ENCODE measurements at regions not wholly inside any gene's neighbourhood (a gene's known extent, or its start where the extent isn't known, plus 50 kb on each side); places are given as distances from the start of the nearest gene placed in this dataset.

- Histone ChIP-seq H3K9me3 (no peaks in the 10 kb centered on the region), H3K4me3 (no peak overlapping the region), H3K27ac (no peak overlapping the region), H3K4me1 (no peaks in the 10 kb centered on the region), H3K36me3 (no peaks in the 10 kb centered on the region), H3K27me3 (no peaks in the 10 kb centered on the region)
- TF ChIP-seq, protein P1, sequence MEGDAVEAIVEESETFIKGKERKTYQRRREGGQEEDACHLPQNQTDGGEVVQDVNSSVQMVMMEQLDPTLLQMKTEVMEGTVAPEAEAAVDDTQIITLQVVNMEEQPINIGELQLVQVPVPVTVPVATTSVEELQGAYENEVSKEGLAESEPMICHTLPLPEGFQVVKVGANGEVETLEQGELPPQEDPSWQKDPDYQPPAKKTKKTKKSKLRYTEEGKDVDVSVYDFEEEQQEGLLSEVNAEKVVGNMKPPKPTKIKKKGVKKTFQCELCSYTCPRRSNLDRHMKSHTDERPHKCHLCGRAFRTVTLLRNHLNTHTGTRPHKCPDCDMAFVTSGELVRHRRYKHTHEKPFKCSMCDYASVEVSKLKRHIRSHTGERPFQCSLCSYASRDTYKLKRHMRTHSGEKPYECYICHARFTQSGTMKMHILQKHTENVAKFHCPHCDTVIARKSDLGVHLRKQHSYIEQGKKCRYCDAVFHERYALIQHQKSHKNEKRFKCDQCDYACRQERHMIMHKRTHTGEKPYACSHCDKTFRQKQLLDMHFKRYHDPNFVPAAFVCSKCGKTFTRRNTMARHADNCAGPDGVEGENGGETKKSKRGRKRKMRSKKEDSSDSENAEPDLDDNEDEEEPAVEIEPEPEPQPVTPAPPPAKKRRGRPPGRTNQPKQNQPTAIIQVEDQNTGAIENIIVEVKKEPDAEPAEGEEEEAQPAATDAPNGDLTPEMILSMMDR (IDR thresholded peaks at IDR 0.05): no peak
- TF ChIP-seq POLR2A (IDR thresholded peaks at IDR 0.05): no peak
- DNase-seq: no peak
Measured at GRCh38 chr16:50901062-50901461, 159.2 kb downstream of the CYLD start.

- no peak overlapping the region for H3K27ac ChIP-seq
- H3K4me1 ChIP-seq: no peaks in the 10 kb centered on the region
- no peaks in the 10 kb centered on the region for H3K9me3 ChIP-seq
- no peaks in the 10 kb centered on the region for H3K36me3 ChIP-seq
- no peak overlapping the region for H3K4me3 ChIP-seq
- no peaks in the 10 kb centered on the region for H3K27me3 ChIP-seq
- TF ChIP-seq, protein P1 (IDR thresholded peaks at IDR 0.05): no peak
- no peak for TF ChIP-seq POLR2A (IDR thresholded peaks at IDR 0.05)
- no peak for DNase-seq
Measured at GRCh38 chr16:50900391-50900942, 158.6 kb downstream of the CYLD start.

DNA sequence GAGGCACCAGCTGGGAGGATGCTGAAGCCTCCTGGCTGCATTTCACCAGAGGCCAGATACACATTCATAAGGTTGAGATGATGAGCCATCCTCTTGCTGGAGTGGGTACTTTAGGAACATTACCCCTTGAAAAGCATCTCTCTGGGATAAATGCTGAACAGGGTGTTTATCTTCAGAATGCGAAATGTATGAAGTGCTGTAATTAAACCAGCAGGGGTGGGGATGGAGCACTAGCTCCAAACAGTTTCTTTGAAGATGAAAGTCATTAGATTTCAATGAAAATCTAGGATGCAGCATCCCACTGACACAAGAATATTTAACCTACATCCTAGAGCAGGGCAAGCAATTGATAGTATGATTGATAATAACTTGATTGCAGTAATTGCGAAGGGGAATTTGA, 158.1 kb downstream of the CYLD start:
- no peak for TF ChIP-seq POLR2A (IDR thresholded peaks at IDR 0.05)
- TF ChIP-seq, protein P1 (IDR thresholded peaks at IDR 0.05): no peak
- Histone ChIP-seq H3K27ac (no peak overlapping the region), H3K36me3 (no peaks in the 10 kb centered on the region)

GRCh38 chr16:50889746-50890145, 147.9 kb downstream of the CYLD start:
- DNase-seq: no peak
- Histone ChIP-seq H3K27me3 (no peaks in the 10 kb centered on the region), H3K36me3 (no peaks in the 10 kb centered on the region), H3K9me3 (no peaks in the 10 kb centered on the region), H3K4me1 (no peaks in the 10 kb centered on the region), H3K4me3 (no peak overlapping the region), H3K27ac (no peak overlapping the region)
- no peak for TF ChIP-seq POLR2A (IDR thresholded peaks at IDR 0.05)
- TF ChIP-seq, protein P1 (IDR thresholded peaks at IDR 0.05): no peak

More for the DNA sequence above, 158.1 kb downstream of the CYLD start:
- Histone ChIP-seq H3K9me3 (no peaks in the 10 kb centered on the region), H3K27me3 (no peaks in the 10 kb centered on the region), H3K4me1 (no peaks in the 10 kb centered on the region), H3K4me3 (no peak overlapping the region)
- DNase-seq: no peak

DNA sequence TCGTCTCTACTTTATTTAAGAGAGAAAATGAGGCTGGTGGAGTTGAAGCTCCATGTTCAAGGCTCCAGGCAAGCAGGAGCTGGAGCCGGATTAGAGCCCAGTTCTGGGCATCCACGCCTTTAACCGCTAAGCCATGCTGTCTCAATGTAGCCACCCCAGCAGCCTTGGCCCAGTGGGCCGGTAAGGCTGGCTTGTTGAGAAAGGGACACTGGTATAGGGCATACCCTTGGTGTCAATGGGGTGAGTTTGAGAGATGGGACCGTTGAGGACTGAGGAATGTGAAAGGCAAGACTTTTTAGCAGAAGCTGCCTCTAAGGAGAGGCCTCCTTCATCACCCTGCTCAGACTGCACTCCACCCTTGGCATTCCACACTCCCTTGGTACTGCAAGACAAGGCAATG, 147.4 kb downstream of the CYLD start:
- Histone ChIP-seq H3K36me3 (no peaks in the 10 kb centered on the region), H3K27me3 (no peaks in the 10 kb centered on the region), H3K4me1 (no peaks in the 10 kb centered on the region), H3K9me3 (no peaks in the 10 kb centered on the region), H3K4me3 (no peak overlapping the region), H3K27ac (no peak overlapping the region)
- TF ChIP-seq, protein P1 (IDR thresholded peaks at IDR 0.05): no peak
- no peak for TF ChIP-seq POLR2A (IDR thresholded peaks at IDR 0.05)
- no peak for DNase-seq
